ENCODE measurements at regions not wholly inside any gene's neighbourhood (a gene's known extent, or its start where the extent isn't known, plus 50 kb on each side); places are given as distances from the start of the nearest gene placed in this dataset.

DNA sequence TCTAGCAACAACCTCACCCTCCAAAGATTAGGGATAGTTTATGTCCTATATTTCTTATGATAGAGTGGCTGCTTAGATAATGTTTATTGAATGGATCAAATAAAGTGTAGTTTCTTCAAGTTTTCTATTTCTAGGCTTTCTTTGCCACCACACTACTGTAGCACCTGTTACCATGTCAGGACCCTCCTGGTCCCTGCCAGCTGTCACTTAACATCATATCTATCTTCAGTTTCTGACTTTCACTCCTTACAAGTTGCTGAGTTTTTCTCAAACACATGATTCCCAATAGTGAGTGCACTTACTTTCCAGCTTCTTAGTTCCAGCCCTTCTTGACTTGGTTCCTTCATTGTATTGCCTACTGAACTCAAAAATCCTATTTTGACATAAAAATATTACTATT is 593.9 kb upstream of the PITX2 start:
- Histone ChIP-seq H3K27ac (ENCODE audit: low read depth in 1 of 2, low read length in 2 of 2) (no peak overlapping the region), H3K9me3 (ENCODE audit: control insufficient read depth in 4 of 4, low read length in 3 of 4) (no peaks in the 10 kb centered on the region), H3K36me3 (ENCODE audit: control insufficient read depth in 4 of 4, insufficient read depth in 3 of 4, low read depth in 1 of 4, low read length in 3 of 4) (no peaks in the 10 kb centered on the region), H3K27me3 (ENCODE audit: control insufficient read depth in 4 of 4, insufficient read depth in 4 of 4, low read length in 3 of 4) (no peaks in the 10 kb centered on the region), H3K4me1 (ENCODE audit: control insufficient read depth in 4 of 4, insufficient read depth in 4 of 4, low read length in 3 of 4) (no peaks in the 10 kb centered on the region), H3K4me3 (ENCODE audit: low read depth in 1 of 3, low read length in 3 of 3) (no peak overlapping the region), H3K9ac (ENCODE audit: low read depth in 1 of 2, low read length in 2 of 2) (no peak overlapping the region)
- no peak for DNase-seq (ENCODE audit: low spot score)
- TF ChIP-seq GABPA (IDR thresholded peaks at IDR 0.05 in 1 of 2, conservative IDR thresholded peaks at IDR 0.05 in 1 of 2) = no peak

GRCh38 chr4:111221371-111221770 is 598.5 kb upstream of the PITX2 start:
- TF ChIP-seq, protein P1, sequence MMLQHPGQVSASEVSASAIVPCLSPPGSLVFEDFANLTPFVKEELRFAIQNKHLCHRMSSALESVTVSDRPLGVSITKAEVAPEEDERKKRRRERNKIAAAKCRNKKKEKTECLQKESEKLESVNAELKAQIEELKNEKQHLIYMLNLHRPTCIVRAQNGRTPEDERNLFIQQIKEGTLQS (IDR thresholded peaks at IDR 0.05) = no peak
- TF ChIP-seq HNF4G (IDR thresholded peaks at IDR 0.05) = no peak
- no peak for TF ChIP-seq FOXA2 (IDR thresholded peaks at IDR 0.05)
- no peak for TF ChIP-seq EGR1 (IDR thresholded peaks at IDR 0.05; ENCODE audit: low read depth in 2 of 2)
- no peak for TF ChIP-seq NR2F2 (IDR thresholded peaks at IDR 0.05)
- no peak for TF ChIP-seq RXRA (IDR thresholded peaks at IDR 0.05)
- Histone ChIP-seq H3K4me1 (ENCODE audit: control insufficient read depth in 4 of 4, insufficient read depth in 4 of 4, low read length in 3 of 4) (no peaks in the 10 kb centered on the region), H3K9ac (ENCODE audit: low read depth in 1 of 2, low read length in 2 of 2) (no peak overlapping the region), H3K36me3 (ENCODE audit: control insufficient read depth in 4 of 4, insufficient read depth in 3 of 4, low read depth in 1 of 4, low read length in 3 of 4) (no peaks in the 10 kb centered on the region), H3K27me3 (ENCODE audit: control insufficient read depth in 4 of 4, insufficient read depth in 4 of 4, low read length in 3 of 4) (no peaks in the 10 kb centered on the region), H3K27ac (ENCODE audit: low read depth in 1 of 2, low read length in 2 of 2) (no peak overlapping the region), H3K9me3 (ENCODE audit: control insufficient read depth in 4 of 4, low read length in 3 of 4) (no peaks in the 10 kb centered on the region), H3K4me3 (ENCODE audit: low read depth in 1 of 3, low read length in 3 of 3) (no peak overlapping the region)
- DNase-seq (ENCODE audit: low spot score) = no peak

DNA sequence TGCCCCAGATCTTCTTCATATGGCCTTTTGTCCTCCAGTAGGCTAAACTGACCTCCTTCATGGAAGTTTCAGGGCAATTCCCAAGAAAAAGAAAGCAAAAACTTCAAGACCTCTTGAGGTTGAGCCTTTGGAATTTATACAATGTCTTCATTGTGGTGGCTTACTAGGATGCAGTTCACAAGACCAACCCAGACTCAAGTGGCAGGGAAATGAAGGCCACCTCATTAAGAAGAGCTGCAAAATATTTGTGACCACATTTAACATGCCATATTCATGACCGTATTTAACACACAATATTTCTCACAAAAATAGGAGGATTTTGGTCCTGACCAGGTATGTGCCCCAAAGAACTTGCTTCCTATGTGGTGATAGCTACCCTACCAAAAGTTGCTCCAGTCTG is 605.5 kb upstream of the PITX2 start:
- H3K27me3 ChIP-seq (ENCODE audit: control insufficient read depth in 4 of 4, insufficient read depth in 4 of 4, low read length in 3 of 4) = no peaks in the 10 kb centered on the region
- no peak for DNase-seq (ENCODE audit: low spot score)
- H3K4me3 ChIP-seq (ENCODE audit: low read depth in 1 of 3, low read length in 3 of 3) = no peak overlapping the region
- no peaks in the 10 kb centered on the region for H3K36me3 ChIP-seq (ENCODE audit: control insufficient read depth in 4 of 4, insufficient read depth in 3 of 4, low read depth in 1 of 4, low read length in 3 of 4)
- WGBS = 79% methylated on average over 1 of the region's 1 CpG
- H3K4me1 ChIP-seq (ENCODE audit: control insufficient read depth in 4 of 4, insufficient read depth in 4 of 4, low read length in 3 of 4) = no peaks in the 10 kb centered on the region
- no peak overlapping the region for H3K27ac ChIP-seq (ENCODE audit: low read depth in 1 of 2, low read length in 2 of 2)
- TF ChIP-seq NR2F2 (IDR thresholded peaks at IDR 0.05) = no peak
- TF ChIP-seq JUND (IDR thresholded peaks at IDR 0.05) = no peak
- TF ChIP-seq MAX (IDR thresholded peaks at IDR 0.05) = no peak
- no peak for TF ChIP-seq YY1 (IDR thresholded peaks at IDR 0.05)
- no peak for TF ChIP-seq ZBTB33 (IDR thresholded peaks at IDR 0.05)
- no peak for TF ChIP-seq TAF1 (conservative IDR thresholded peaks at IDR 0.05)
- no peak for TF ChIP-seq FOXA1 (IDR thresholded peaks at IDR 0.05)
- TF ChIP-seq RAD21 (IDR thresholded peaks at IDR 0.05) = no peak
- TF ChIP-seq, protein P1 (IDR thresholded peaks at IDR 0.05) = no peak
- no peak for TF ChIP-seq SP1 (IDR thresholded peaks at IDR 0.05)
- no peak for TF ChIP-seq RXRA (IDR thresholded peaks at IDR 0.05)
- TF ChIP-seq, protein P2, sequence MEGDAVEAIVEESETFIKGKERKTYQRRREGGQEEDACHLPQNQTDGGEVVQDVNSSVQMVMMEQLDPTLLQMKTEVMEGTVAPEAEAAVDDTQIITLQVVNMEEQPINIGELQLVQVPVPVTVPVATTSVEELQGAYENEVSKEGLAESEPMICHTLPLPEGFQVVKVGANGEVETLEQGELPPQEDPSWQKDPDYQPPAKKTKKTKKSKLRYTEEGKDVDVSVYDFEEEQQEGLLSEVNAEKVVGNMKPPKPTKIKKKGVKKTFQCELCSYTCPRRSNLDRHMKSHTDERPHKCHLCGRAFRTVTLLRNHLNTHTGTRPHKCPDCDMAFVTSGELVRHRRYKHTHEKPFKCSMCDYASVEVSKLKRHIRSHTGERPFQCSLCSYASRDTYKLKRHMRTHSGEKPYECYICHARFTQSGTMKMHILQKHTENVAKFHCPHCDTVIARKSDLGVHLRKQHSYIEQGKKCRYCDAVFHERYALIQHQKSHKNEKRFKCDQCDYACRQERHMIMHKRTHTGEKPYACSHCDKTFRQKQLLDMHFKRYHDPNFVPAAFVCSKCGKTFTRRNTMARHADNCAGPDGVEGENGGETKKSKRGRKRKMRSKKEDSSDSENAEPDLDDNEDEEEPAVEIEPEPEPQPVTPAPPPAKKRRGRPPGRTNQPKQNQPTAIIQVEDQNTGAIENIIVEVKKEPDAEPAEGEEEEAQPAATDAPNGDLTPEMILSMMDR (IDR thresholded peaks at IDR 0.05; ENCODE audit: low read depth, low read length, missing input control) = no peak
- no peak for TF ChIP-seq REST (IDR thresholded peaks at IDR 0.05)
- TF ChIP-seq EGR1 (IDR thresholded peaks at IDR 0.05; ENCODE audit: low read depth in 2 of 2) = no peak
- no peak for TF ChIP-seq GABPA (IDR thresholded peaks at IDR 0.05 in 1 of 2, conservative IDR thresholded peaks at IDR 0.05 in 1 of 2)
- TF ChIP-seq FOXA2 (IDR thresholded peaks at IDR 0.05) = no peak
- H3K9ac ChIP-seq (ENCODE audit: low read depth in 1 of 2, low read length in 2 of 2) = no peak overlapping the region
- H3K9me3 ChIP-seq (ENCODE audit: control insufficient read depth in 4 of 4, low read length in 3 of 4) = no peaks in the 10 kb centered on the region

Measured in liver (tissue), 8 donors.